Activated B cell treated with CpG ODN at 0.5 μM for 24 hours (primary cell): ENCODE measurements at regions not wholly inside any gene's neighbourhood (a gene's known extent, or its start where the extent isn't known, plus 50 kb on each side); places are given as distances from the start of the nearest gene placed in this dataset.

Source experiments
- ATAC-seq: fragments of 200-7000 bp; cut with Tn5 transposase; one replicate; pipeline ENCODE4 v1.10.0; 2021; ENCODE audit warnings: low read depth, mild to moderate bottlenecking, moderate library complexity
- CTCF ChIA-PET: fragments of 350-600 bp; sonication (Branson Sonifier 250); formaldehyde crosslinking; loops from one replicate; lab custom pipeline; 2021; ENCODE audit warnings: antibody characterized with exemption; lab: Charles Lee
- POLR2A ChIA-PET: fragments of 350-600 bp; sonication (Branson Sonifier 250); formaldehyde crosslinking; loops from one replicate; lab custom pipeline; 2021; ENCODE audit warnings: antibody characterized with exemption; lab: Charles Lee
- DNase-seq: peaks from one replicate; pipeline ENCODE4 v3.0.0; 2022
- H3K27ac Mint-ChIP-seq: one replicate; pipeline ENCODE4 v1.8.0; 2020; ENCODE audit warnings: mixed read lengths
- H3K27me3 Mint-ChIP-seq: one replicate; pipeline ENCODE4 v1.8.0; 2021; ENCODE audit warnings: mixed read lengths
- H3K36me3 Mint-ChIP-seq: one replicate; pipeline ENCODE4 v1.8.0; 2021; ENCODE audit warnings: low read depth, mixed read lengths
- H3K4me1 Mint-ChIP-seq: one replicate; pipeline ENCODE4 v1.8.0; 2021; ENCODE audit warnings: mixed read lengths
- H3K4me3 Mint-ChIP-seq: one replicate; pipeline ENCODE4 v1.8.0; 2020; ENCODE audit warnings: mild to moderate bottlenecking, mixed read lengths
- H3K9me3 Mint-ChIP-seq: one replicate; pipeline ENCODE4 v1.8.0; 2020; ENCODE audit warnings: mixed read lengths
- CTCF ChIP-seq: fragments of 200-600 bp; IDR thresholded peaks from one replicate; pipeline ENCODE4 v1.8.0; 2022; ENCODE audit warnings: antibody characterized with exemption, mild to moderate bottlenecking
- intact Hi-C: fragments of 100-400 bp; cut with micrococcal nuclease; formaldehyde crosslinking; loops from one replicate; pipeline ENCODE4 v1.15.1; 2024

DNA sequence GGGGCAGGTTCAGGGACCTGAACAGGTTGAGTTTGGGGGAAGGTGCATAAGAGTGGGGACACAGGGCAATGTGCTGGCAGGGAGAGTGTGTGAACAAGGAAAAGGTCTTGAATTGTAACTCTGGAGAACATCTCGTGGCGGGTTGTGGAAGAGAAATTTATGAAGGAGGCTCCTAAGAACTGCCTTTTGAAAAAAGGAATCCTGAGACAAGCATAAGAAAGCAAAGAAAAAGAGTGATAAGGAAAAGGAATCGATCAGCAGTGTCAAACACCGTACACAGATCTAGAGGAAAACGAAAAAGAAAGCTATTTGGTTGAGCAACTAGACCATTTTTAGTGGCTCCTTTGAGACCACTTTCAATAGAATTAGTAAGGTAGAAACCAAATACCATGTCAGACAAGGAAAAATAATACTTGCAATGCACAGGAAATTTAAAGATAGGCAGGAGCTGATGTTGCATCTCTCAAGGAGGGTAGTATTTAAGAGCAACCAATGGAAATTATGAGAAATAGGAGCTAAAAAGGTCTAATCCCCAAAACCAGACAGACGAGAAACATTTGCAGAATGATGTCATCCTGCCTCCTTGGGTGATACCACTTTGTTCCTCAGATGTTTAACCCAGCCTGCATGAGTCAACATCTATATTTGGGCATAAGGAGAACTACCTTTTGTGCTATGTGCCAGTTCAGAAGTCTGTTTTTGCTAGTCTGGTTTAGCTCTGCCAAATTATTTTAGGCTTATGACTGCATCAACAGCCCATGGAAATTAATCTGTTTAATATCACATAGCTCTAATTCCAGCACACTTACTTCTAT lies 64.5 kb upstream of the STK38L start:
- DNase-seq, result no peak
- peak overlapping the region; percentile 46 for H3K4me3 Mint-ChIP-seq
- ATAC-seq, result peak; percentile 97
- H3K36me3 Mint-ChIP-seq, result no peaks in the 10 kb centered on the region
- POLR2A ChIA-PET, result interaction anchor here (1.2 kb wide), 1 partner anchor 42 kb away, joined by 3 read pairs; no protein-coding TSS in a partner anchor
- intact Hi-C loops, result loop anchor here (1.0 to 2.0 kb wide), 2 partner anchors 41 to 65 kb away; partner anchors contain the start of gene STK38L
- H3K9me3 Mint-ChIP-seq, result no peaks in the 10 kb centered on the region
- peaks cover 18% of the 10 kb centered on the region for H3K4me1 Mint-ChIP-seq
- CTCF ChIA-PET, result interaction anchor here (1.0 to 1.1 kb wide), 2 partner anchors 64 to 126 kb away, joined by 3 read pairs; partner anchors contain the start of gene STK38L
- no peaks in the 10 kb centered on the region for H3K27me3 Mint-ChIP-seq
- peak overlapping the region; percentile 65 for H3K27ac Mint-ChIP-seq
- no peak for TF ChIP-seq CTCF

DNA sequence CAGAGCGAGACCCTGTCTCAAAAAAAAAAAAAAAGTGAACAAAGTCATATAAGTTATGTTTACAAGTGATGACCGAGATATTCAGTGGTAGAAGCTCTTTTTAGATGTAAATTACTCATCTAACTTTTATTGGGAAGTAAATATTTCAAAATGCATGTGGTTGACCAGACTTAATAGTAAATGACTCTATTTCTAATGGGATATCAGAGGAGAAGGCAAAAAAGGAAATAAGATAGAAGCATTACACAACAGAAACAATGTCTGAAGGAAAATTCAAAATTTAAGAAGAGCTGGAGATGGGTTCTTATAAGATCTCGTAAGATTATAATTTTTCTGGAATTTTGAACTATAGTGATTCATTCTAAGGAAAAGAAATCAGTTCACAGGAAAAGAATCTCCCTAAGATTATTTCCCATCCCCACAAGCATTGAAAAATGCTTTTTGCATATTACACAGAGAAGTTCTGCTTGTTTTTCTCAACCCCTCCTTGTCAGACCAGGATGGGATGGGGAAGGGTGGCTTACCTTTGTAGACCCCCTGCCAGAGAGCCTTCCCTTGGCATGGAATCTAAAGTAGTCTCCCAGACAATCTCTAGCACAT lies 63.1 kb upstream of the STK38L start:
- ChIA-PET CTCF (no interaction called here), POLR2A (interaction anchor here (0.7 kb wide), 1 partner anchor 63 kb away, joined by 4 read pairs; the partner anchor contains the start of gene STK38L)
- no peak for TF ChIP-seq CTCF
- Mint-ChIP-seq H3K9me3 (no peaks in the 10 kb centered on the region), H3K27me3 (no peaks in the 10 kb centered on the region), H3K4me1 (peaks cover 18% of the 10 kb centered on the region), H3K36me3 (no peaks in the 10 kb centered on the region), H3K4me3 (no peak overlapping the region), H3K27ac (no peak overlapping the region)
- ATAC-seq, result no peak
- no peak for DNase-seq
- intact Hi-C loops, result loop anchor here (1.0 kb wide), 1 partner anchor 63 kb away; the partner anchor contains the start of gene STK38L

DNA sequence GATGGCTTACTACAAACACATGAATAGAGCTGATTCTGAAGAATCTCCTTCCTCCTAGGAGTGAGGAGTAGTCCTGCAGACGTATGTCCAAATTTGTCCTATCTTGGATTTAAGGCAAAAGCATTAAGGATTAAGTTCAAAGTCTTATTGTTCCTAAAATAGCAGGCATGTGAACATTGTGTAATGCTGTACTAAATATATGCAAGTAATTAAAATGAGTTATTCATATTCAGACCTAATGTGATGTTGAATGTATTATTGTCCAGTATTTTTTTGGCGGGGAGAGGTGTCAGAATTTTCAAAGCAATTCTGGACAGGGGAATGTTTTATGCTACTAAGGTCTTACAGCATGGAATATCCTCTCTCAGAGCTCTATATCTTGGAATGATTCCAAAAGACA lies 60.7 kb upstream of the STK38L start:
- peaks cover 18% of the 10 kb centered on the region for H3K4me1 Mint-ChIP-seq
- intact Hi-C loops, result no loop called here
- ChIA-PET CTCF (no interaction called here), POLR2A (no interaction called here)
- no peak for TF ChIP-seq CTCF
- H3K27ac Mint-ChIP-seq, result no peak overlapping the region
- ATAC-seq, result no peak
- H3K4me3 Mint-ChIP-seq, result no peak overlapping the region
- H3K36me3 Mint-ChIP-seq, result no peaks in the 10 kb centered on the region
- H3K27me3 Mint-ChIP-seq, result no peaks in the 10 kb centered on the region
- no peak for DNase-seq
- no peaks in the 10 kb centered on the region for H3K9me3 Mint-ChIP-seq

DNA sequence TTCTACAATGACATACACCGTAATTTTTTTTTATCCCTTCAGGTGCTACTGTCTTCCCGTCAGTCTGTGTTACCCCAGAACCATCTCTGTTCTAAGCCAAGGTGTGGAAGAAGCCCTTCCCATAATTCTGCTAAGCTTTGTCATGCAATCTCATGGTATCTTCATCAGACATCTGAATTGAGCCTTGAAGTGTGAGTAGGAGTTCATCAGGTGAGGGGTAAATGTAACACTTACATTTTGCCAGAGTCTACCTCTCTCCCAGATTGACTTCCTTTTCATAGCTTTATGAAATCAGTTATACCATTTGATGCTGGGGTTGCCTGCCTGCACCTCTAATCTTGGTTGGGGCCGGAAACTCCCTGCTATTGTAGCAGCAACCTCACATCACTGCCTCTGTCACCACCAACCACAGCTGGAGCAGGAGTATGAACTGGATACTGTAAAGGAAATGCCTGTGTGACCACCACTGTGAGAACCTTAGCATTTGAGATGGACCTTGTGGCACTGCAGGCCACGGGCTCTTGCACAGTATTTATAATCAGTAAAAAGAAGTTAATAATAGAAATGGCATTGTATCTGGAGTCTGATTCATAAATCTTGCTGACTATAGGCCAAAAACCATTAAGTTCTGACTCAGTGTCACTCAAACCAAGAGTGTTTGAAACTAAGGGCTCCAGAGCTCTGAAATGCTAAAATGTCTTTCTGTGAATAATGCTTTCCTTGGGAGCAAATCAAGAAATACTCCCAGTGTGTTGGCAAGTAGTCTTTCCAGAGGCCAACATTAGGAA lies 58.7 kb upstream of the STK38L start:
- TF ChIP-seq CTCF, result no peak
- H3K36me3 Mint-ChIP-seq, result no peaks in the 10 kb centered on the region
- H3K4me1 Mint-ChIP-seq, result peaks cover 1% of the 10 kb centered on the region
- H3K27ac Mint-ChIP-seq, result no peak overlapping the region
- intact Hi-C loops, result no loop called here
- DNase-seq, result no peak
- no peaks in the 10 kb centered on the region for H3K27me3 Mint-ChIP-seq
- H3K4me3 Mint-ChIP-seq, result no peak overlapping the region
- ChIA-PET POLR2A (interaction anchor here (1.1 kb wide), 1 partner anchor 8 kb away, joined by 3 read pairs; no protein-coding TSS in a partner anchor), CTCF (no interaction called here)
- ATAC-seq, result no peak
- H3K9me3 Mint-ChIP-seq, result no peaks in the 10 kb centered on the region
